Left ventricle myocardium inferior (tissue), 1 donor: ENCODE measurements at regions not wholly inside any gene's neighbourhood (a gene's known extent, or its start where the extent isn't known, plus 50 kb on each side); places are given as distances from the start of the nearest gene placed in this dataset.

Experiments used
- DNase-seq: peaks from one replicate; pipeline ENCODE4 v3.0.0-alpha.2; 2020
- H3K27ac ChIP-seq: fragments of 200-600 bp; replicated peaks from 2 replicates; pipeline ENCODE4 v1.8.0; 2021
- H3K27me3 ChIP-seq: fragments of 200-600 bp; 2 replicates; pipeline ENCODE4 v1.8.0; 2021; ENCODE audit warnings: low read depth
- H3K36me3 ChIP-seq: fragments of 200-600 bp; 2 replicates; pipeline ENCODE4 v1.8.0; 2021
- H3K4me1 ChIP-seq: fragments of 200-600 bp; 2 replicates; pipeline ENCODE4 v1.8.0; 2021
- H3K4me3 ChIP-seq: fragments of 200-600 bp; 2 replicates; pipeline ENCODE4 v1.8.0; 2021; ENCODE audit warnings: mild to moderate bottlenecking, moderate library complexity
- H3K9me3 ChIP-seq: fragments of 200-600 bp; replicated peaks from 2 replicates; pipeline ENCODE4 v1.8.0; 2021
- intact Hi-C: fragments of 100-400 bp; cut with micrococcal nuclease; formaldehyde crosslinking; loops from one replicate; pipeline ENCODE4 v1.11.0; 2022
- TF ChIP-seq, protein P1 (sequence below): fragments of 200-600 bp; IDR thresholded peaks from 2 replicates; pipeline ENCODE4 v1.8.0; 2021; ENCODE audit warnings: antibody characterized with exemption, mild to moderate bottlenecking, borderline replicate concordance
- donor health status: DM: no; HTN: yes; CAD: no; lungs with severe emphysema.

DNA sequence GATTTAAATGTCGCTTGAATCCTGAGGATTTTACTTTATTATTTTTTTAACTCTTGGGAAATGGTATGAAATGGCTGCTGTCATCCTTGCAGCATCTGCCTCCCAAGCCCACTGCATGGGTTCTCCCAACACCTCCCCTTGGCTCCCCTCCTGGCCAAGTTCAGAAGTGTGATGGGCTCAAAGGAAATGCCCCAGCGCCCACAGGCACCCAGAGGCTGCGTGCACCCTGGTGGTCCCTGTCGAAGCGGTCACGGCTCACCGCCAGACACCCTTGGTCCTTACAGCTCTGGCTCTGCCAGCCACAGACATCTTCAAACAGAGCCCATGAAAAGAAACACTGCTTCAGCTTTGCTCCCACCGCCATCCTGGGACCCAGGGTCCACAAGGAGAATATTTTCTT, 334.7 kb downstream of the SOX9 start:
- no peaks in the 10 kb centered on the region for H3K36me3 ChIP-seq
- TF ChIP-seq, protein P1, sequence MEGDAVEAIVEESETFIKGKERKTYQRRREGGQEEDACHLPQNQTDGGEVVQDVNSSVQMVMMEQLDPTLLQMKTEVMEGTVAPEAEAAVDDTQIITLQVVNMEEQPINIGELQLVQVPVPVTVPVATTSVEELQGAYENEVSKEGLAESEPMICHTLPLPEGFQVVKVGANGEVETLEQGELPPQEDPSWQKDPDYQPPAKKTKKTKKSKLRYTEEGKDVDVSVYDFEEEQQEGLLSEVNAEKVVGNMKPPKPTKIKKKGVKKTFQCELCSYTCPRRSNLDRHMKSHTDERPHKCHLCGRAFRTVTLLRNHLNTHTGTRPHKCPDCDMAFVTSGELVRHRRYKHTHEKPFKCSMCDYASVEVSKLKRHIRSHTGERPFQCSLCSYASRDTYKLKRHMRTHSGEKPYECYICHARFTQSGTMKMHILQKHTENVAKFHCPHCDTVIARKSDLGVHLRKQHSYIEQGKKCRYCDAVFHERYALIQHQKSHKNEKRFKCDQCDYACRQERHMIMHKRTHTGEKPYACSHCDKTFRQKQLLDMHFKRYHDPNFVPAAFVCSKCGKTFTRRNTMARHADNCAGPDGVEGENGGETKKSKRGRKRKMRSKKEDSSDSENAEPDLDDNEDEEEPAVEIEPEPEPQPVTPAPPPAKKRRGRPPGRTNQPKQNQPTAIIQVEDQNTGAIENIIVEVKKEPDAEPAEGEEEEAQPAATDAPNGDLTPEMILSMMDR = no peak
- intact Hi-C loops = no loop called here
- no peak overlapping the region for H3K27ac ChIP-seq
- no peaks in the 10 kb centered on the region for H3K4me1 ChIP-seq
- no peak overlapping the region for H3K4me3 ChIP-seq
- no peak for DNase-seq
- peaks cover 33% of the 10 kb centered on the region for H3K27me3 ChIP-seq
- H3K9me3 ChIP-seq = no peaks in the 10 kb centered on the region

DNA sequence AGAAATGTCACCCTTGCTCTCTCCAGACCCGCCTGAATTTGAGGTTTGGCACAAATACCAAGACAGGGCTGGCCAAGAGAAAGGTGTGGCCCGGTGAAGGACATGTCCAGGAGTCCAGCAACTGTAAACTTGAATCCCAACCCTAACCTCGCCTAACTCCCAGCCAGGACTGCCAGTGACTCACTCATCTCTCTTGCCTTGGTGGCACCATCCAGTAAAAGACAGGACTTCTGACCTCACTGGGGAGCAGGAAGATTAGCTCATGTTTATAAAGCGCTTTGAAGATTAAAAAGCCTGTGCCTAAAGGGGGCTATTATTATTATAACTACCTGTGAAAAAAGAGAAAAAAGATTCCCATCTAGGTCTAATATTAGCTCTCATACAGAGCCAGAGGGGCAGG, 335.3 kb downstream of the SOX9 start:
- intact Hi-C loops = no loop called here
- Histone ChIP-seq H3K4me3 (no peak overlapping the region), H3K9me3 (no peaks in the 10 kb centered on the region), H3K36me3 (no peaks in the 10 kb centered on the region), H3K4me1 (no peaks in the 10 kb centered on the region), H3K27ac (no peak overlapping the region), H3K27me3 (peaks cover 33% of the 10 kb centered on the region)
- no peak for DNase-seq
- TF ChIP-seq, protein P1 = no peak

DNA sequence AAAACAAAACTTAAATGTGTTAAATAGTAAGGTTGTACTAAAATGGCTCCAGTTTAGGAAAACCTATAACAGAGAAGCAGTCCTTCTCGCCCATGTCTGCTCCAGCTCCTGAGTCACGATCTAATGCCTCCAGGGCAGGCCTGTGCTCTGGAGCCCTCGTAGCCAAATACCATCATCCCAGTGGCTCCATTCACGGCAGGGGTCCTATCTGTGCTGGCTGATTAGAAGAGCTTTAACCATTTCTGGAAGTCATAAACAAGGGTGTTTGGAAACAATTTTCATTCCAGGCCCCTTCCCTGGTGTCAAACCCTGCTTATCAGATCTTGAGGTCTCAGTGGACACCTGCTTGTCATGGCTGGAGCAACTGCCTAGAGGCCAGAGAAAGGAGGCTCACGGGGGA, 336.9 kb downstream of the SOX9 start:
- Histone ChIP-seq H3K9me3 (no peaks in the 10 kb centered on the region), H3K36me3 (no peaks in the 10 kb centered on the region), H3K27me3 (peaks cover 36% of the 10 kb centered on the region), H3K4me3 (no peak overlapping the region), H3K4me1 (no peaks in the 10 kb centered on the region), H3K27ac (no peak overlapping the region)
- intact Hi-C loops = no loop called here
- no peak for DNase-seq
- TF ChIP-seq, protein P1 = no peak

DNA sequence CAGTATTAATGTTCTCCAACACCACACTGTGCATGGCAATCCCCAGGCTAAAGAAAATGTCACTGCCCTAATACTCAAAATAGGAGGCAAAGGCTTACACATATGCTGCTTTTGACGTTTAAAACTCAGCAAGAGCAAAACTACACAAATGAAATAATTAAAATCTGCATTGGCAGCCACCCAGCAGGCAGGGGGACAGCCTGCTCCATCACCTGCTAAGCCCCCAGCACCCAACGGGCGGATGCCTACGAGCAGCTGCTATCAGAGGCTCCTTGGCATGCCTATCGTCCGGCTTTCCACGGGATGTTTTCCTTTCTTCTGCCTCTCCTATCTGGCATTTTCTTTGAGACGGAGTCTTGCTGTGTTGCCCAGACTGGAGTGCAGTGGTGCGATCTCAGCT, 337.5 kb downstream of the SOX9 start:
- Histone ChIP-seq H3K4me3 (no peak overlapping the region), H3K4me1 (no peaks in the 10 kb centered on the region), H3K9me3 (no peaks in the 10 kb centered on the region), H3K27me3 (peaks cover 34% of the 10 kb centered on the region), H3K27ac (no peak overlapping the region), H3K36me3 (no peaks in the 10 kb centered on the region)
- intact Hi-C loops = no loop called here
- DNase-seq = no peak
- TF ChIP-seq, protein P1 = no peak

DNA sequence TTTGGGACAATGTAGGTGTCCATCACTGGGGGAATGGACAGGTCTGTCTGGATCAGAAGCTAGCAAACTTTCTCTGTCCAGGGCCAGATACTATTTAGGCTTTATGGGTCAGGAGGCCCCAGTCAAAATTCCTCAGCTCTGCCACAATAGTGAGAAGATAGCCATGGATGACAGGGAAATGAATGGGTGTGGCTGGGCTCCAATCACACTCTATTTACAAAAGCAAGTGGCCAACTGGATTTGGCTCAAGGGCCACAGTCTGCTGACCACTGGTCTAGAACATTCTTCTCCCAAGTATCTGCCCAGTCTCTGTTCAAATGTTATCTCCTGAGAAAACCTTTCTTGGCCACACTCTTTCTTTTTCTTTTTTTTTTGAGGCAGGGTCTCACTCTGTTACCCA, 339.9 kb downstream of the SOX9 start:
- TF ChIP-seq, protein P1 = no peak
- Histone ChIP-seq H3K27me3 (peaks cover 55% of the 10 kb centered on the region), H3K36me3 (no peaks in the 10 kb centered on the region), H3K9me3 (no peaks in the 10 kb centered on the region), H3K4me3 (no peak overlapping the region), H3K27ac (no peak overlapping the region), H3K4me1 (no peaks in the 10 kb centered on the region)
- intact Hi-C loops = no loop called here
- no peak for DNase-seq

DNA sequence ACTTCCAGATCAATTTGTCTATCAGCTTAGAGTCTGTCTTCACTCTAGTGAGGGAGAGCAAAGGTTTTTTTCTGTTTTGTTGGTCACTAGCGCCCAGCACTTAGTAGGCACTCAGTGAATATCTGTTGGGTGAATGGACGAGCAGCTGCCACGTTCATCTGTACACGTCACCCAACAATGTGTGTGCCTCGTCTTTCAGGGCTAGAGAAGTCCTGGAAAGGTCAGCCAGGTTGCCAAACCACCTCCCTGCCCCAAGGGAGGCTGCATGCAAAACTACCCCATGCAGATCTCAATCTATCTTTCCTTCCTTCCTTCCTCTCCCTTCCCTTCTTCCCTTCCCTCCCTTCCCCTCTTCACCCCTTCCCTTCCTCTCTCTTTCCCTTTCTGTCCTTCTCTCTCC, 340.9 kb downstream of the SOX9 start:
- intact Hi-C loops = no loop called here
- Histone ChIP-seq H3K9me3 (no peaks in the 10 kb centered on the region), H3K27ac (no peak overlapping the region), H3K4me3 (no peak overlapping the region), H3K36me3 (no peaks in the 10 kb centered on the region), H3K27me3 (peaks cover 55% of the 10 kb centered on the region), H3K4me1 (no peaks in the 10 kb centered on the region)
- TF ChIP-seq, protein P1 = no peak
- no peak for DNase-seq
